ENCODE measurements at regions not wholly inside any gene's neighbourhood (a gene's known extent, or its start where the extent isn't known, plus 50 kb on each side); places are given as distances from the start of the nearest gene placed in this dataset.

DNA sequence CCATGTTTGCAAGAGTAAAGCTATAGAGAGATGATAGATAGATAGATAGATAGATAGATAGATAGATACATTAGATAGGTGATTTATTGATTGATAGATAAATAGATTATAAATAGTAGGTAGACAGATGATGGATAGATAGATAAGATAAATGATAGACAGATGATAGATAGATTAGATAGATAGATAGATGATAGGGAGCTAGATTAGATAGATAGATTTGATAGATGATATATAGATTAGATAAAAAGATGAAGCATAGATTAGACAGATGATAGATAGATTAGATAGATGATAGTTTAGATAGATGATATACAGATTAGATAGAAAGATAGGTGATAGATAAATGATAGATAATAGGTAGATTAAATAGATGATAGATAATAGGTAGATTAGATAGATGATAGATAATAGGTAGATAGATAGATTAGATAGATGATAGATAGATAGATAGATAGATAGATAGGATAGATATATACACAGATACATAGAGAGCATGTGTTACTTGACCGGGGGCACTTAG lies 243.3 kb upstream of the FOXK1 start:
- 70 to 93% methylated on average over 1 of the region's 1 CpG for WGBS, 2 donors
- no peaks in the 10 kb centered on the region for H3K4me1 ChIP-seq
- no peak overlapping the region for H3K4me3 ChIP-seq
- intact Hi-C loops (cut with DNase I; ENCODE audit: low total_unique reads), result no loop called here
- no peaks in the 10 kb centered on the region for H3K9me3 ChIP-seq
- no peaks in the 10 kb centered on the region for H3K27me3 ChIP-seq
- DNase-seq, result no peak
- TF ChIP-seq CTCF (IDR thresholded peaks at IDR 0.05) (no peak), POLR2A (IDR thresholded peaks at IDR 0.05) (no peak)
- H3K27ac ChIP-seq, result peak overlapping the region in 1 of 2 donors; percentile 32
- no peaks in the 10 kb centered on the region for H3K36me3 ChIP-seq (ENCODE audit: low read depth, missing control alignments)

DNA sequence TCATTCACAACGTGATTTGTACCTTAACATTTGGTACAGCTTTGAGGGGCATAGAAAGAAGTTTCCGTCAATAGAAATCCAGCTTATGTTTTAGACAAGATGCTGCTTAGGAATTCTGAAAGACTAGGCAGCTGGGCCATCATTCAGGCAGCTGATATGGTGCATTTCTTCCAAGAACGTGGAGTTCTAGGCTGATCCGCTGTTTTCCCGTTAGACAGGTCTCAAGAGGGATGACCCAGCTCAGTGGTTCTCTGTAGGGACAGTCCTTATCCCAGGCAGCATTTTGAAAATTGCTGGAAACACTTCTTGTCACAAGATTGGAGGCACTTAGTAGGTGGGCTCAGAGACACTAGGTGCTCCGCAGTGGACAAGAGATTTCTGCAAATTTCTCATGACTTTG lies 242.7 kb upstream of the FOXK1 start:
- TF ChIP-seq CTCF (IDR thresholded peaks at IDR 0.05) (no peak), POLR2A (IDR thresholded peaks at IDR 0.05) (no peak)
- DNase-seq, result peak; percentile 67

DNA sequence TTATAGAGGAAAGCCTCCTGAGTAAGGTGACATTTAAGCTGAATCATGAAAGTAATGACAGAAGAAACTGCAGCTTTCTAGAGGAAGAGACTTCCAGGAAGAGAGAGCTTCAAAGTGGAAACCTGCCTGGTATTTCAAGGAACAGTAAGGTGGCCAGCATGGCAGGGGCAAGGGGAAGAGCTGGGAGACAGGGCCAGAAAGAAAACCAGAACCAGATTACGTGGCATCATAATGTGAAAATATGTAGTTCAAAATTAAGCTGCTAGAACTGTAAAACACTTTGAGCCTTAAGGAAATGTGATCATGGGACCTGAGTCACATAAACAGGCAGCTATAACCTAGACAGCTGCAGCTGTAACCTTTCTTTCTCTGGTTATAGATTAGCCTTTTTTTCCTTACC lies 238.0 kb upstream of the FOXK1 start:
- Histone ChIP-seq H3K4me3 (no peak overlapping the region), H3K4me1 (no peaks in the 10 kb centered on the region), H3K9me3 (no peaks in the 10 kb centered on the region), H3K27ac (no peak overlapping the region), H3K36me3 (ENCODE audit: low read depth, missing control alignments) (no peaks in the 10 kb centered on the region), H3K27me3 (no peaks in the 10 kb centered on the region)
- WGBS, 2 donors, result 29 to 77% methylated on average over 1 of the region's 1 CpG
- intact Hi-C loops (cut with DNase I; ENCODE audit: low total_unique reads), result no loop called here
- TF ChIP-seq CTCF (IDR thresholded peaks at IDR 0.05) (no peak), POLR2A (IDR thresholded peaks at IDR 0.05) (no peak)
- DNase-seq, result no peak

More for the DNA sequence above, 242.7 kb upstream of the FOXK1 start:
- H3K4me3 ChIP-seq, result no peak overlapping the region
- H3K9me3 ChIP-seq, result no peaks in the 10 kb centered on the region
- intact Hi-C loops (cut with DNase I; ENCODE audit: low total_unique reads), result no loop called here
- no peaks in the 10 kb centered on the region for H3K36me3 ChIP-seq (ENCODE audit: low read depth, missing control alignments)
- peak overlapping the region in 1 of 2 donors; percentile 28 for H3K27ac ChIP-seq
- 53% methylated on average over 6 of the region's 6 CpGs for WGBS, 2 donors
- H3K4me1 ChIP-seq, result no peaks in the 10 kb centered on the region
- no peaks in the 10 kb centered on the region for H3K27me3 ChIP-seq

DNA sequence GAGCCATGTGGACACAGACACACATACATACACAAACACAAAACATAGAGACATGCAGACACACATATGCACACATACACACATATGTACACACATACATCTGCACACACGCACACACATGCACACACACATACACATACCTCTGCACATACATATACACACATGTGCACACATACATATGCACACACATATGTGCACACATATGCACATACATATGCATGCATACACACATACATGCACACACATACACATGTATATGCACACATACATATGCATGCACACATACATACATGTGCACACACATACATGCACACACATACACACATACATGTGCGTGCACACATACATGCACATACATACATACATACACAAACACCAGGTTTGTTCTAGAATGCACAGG lies 236.3 kb upstream of the FOXK1 start:
- no peaks in the 10 kb centered on the region for H3K27me3 ChIP-seq
- no peaks in the 10 kb centered on the region for H3K4me1 ChIP-seq
- no peak for TF ChIP-seq POLR2A (IDR thresholded peaks at IDR 0.05)
- no peak for TF ChIP-seq CTCF (IDR thresholded peaks at IDR 0.05)
- WGBS, 2 donors, result 78 to 85% methylated on average over 2 of the region's 2 CpGs
- intact Hi-C loops (cut with DNase I; ENCODE audit: low total_unique reads), result no loop called here
- H3K27ac ChIP-seq, result no peak overlapping the region
- no peak for DNase-seq
- no peak overlapping the region for H3K4me3 ChIP-seq
- H3K36me3 ChIP-seq (ENCODE audit: low read depth, missing control alignments), result no peaks in the 10 kb centered on the region
- no peaks in the 10 kb centered on the region for H3K9me3 ChIP-seq

DNA sequence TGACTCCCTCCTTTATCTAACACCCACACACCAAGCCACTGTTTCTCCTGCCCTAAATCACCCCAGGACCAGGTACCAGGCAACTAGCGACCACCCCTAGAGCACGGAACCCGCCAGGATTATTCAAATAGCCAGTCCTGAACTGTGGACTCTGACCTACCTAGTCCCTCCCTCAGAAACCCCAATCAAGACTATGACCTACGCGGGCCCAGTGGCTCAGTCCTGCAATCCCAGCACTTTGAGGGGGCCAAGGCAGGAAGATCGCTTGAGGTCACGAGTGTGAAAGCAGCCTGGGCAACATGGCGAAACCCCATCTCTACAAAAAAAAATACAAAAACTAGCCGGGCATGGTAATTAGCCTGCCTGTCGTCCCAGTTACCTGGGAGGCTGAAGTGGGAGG lies 232.8 kb upstream of the FOXK1 start:
- intact Hi-C loops (cut with DNase I; ENCODE audit: low total_unique reads), result no loop called here
- Histone ChIP-seq H3K4me3 (no peak overlapping the region), H3K36me3 (ENCODE audit: low read depth, missing control alignments) (no peaks in the 10 kb centered on the region), H3K4me1 (no peaks in the 10 kb centered on the region), H3K9me3 (no peaks in the 10 kb centered on the region), H3K27ac (no peak overlapping the region), H3K27me3 (no peaks in the 10 kb centered on the region)
- DNase-seq, result no peak
- TF ChIP-seq CTCF (IDR thresholded peaks at IDR 0.05) (no peak), POLR2A (IDR thresholded peaks at IDR 0.05) (no peak)
- 89 to 95% methylated on average over 7 to 10 of the region's 10 CpGs for WGBS, 2 donors
